ENCODE measurements at regions not wholly inside any gene's neighbourhood (a gene's known extent, or its start where the extent isn't known, plus 50 kb on each side); places are given as distances from the start of the nearest gene placed in this dataset.

DNA sequence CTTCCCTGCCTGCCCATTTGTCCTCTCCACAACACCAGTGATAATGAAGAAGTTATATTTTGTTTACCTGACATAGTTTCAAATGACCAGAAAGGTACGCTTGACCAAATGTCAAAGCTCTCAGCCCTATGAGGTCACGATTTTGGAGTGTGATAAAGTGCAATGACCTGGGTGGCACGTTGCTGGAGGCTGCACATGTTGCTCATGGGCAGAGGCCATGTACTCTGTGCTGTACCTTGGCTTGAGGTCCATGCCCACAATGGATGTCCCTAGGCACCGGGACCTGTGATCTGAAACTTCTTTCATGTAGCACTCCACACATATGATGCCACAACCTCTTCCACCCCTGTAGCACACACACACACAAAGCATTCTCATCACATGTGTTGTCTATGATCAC lies 164.0 kb upstream of the HEY2 start:
- Histone ChIP-seq H3K4me1 (ENCODE audit: control insufficient read depth in 2 of 2, insufficient read depth in 2 of 2, low read length in 2 of 2) (no peaks in the 10 kb centered on the region), H3K4me2 (replicated peaks; ENCODE audit: low read depth, low read length, poor library complexity, severe bottlenecking) (no peak overlapping the region), H3K79me2 (ENCODE audit: control insufficient read depth, insufficient read depth, low read length) (no peaks in the 10 kb centered on the region), H2AFZ (ENCODE audit: insufficient read depth, low read depth, low read length, poor library complexity, severe bottlenecking) (no peak overlapping the region), H3K27me3 (replicated peaks in 1 of 4; ENCODE audit: control extremely low read depth in 1 of 4, control insufficient read depth in 3 of 4, insufficient read depth in 4 of 4, low read length in 3 of 4) (no peaks in the 10 kb centered on the region), H3K36me3 (replicated peaks in 1 of 2; ENCODE audit: control extremely low read depth in 1 of 2, control insufficient read depth in 1 of 2, extremely low read depth in 1 of 2, insufficient read depth in 2 of 2, low read length in 1 of 2) (no peaks in the 10 kb centered on the region), H3K9ac (ENCODE audit: low read length) (no peak overlapping the region), H3K27ac (ENCODE audit: low read length in 2 of 2) (no peak overlapping the region), H4K20me1 (ENCODE audit: control insufficient read depth, insufficient read depth, low read length, poor library complexity, severe bottlenecking) (no peaks in the 10 kb centered on the region), H3K9me3 (ENCODE audit: control extremely low read depth in 1 of 3, control insufficient read depth in 2 of 3, insufficient read depth in 1 of 3, low read length in 2 of 3) (no peaks in the 10 kb centered on the region), H3K4me3 (ENCODE audit: control extremely low read depth in 1 of 5, extremely low read depth in 1 of 5, insufficient read depth in 1 of 5, low read depth in 2 of 5, low read length in 4 of 5) (no peak overlapping the region)
- WGBS (ENCODE audit: insufficient coverage): 89% methylated on average over 4 of the region's 4 CpGs
- H3K27me3 Mint-ChIP-seq: peaks cover 29% of the 10 kb centered on the region
- DNase-seq (no peak), ATAC-seq (ENCODE audit: low read depth) (no peak)
- ChIA-PET POLR2A (no interaction called here), CTCF (no interaction called here)
- TF ChIP-seq CTCF (IDR thresholded peaks at IDR 0.05): no peak
- TF ChIP-seq EZH2 (IDR thresholded peaks at IDR 0.05; ENCODE audit: borderline replicate concordance, insufficient read depth, low read depth, low read length, poor library complexity, severe bottlenecking): no peak
- intact Hi-C loops (cut with micrococcal nuclease): no loop called here
- no peaks in the 10 kb centered on the region for H3K9me3 Mint-ChIP-seq (ENCODE audit: insufficient read depth)
- H3K27ac Mint-ChIP-seq: no peak overlapping the region
- no peaks in the 10 kb centered on the region for H3K4me1 Mint-ChIP-seq
- H3K4me3 Mint-ChIP-seq: no peak overlapping the region

DNA sequence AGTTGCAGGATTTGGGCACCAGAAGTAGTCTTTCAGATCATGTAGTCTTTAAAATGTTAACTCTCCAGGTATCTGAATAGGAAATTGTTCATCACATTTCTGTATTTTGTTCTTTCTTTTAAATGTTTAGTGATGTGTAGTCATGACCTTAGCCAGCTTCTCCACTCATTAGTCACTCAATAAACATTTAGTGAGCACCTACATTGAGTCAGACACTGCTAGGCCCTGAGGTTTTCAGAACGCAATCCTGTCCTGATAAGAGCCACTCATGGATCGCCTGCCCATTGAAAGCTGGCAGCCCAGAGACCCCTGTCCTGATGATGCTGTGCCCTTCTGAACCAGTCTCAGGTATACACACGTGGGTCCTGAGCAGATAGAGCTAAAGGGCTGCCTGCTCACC lies 163.4 kb upstream of the HEY2 start:
- no peaks in the 10 kb centered on the region for H3K4me1 Mint-ChIP-seq
- Histone ChIP-seq H3K4me1 (ENCODE audit: control insufficient read depth in 2 of 2, insufficient read depth in 2 of 2, low read length in 2 of 2) (no peaks in the 10 kb centered on the region), H3K9ac (ENCODE audit: low read length) (no peak overlapping the region), H3K36me3 (replicated peaks in 1 of 2; ENCODE audit: control extremely low read depth in 1 of 2, control insufficient read depth in 1 of 2, extremely low read depth in 1 of 2, insufficient read depth in 2 of 2, low read length in 1 of 2) (no peaks in the 10 kb centered on the region), H2AFZ (ENCODE audit: insufficient read depth, low read depth, low read length, poor library complexity, severe bottlenecking) (no peak overlapping the region), H3K9me3 (ENCODE audit: control extremely low read depth in 1 of 3, control insufficient read depth in 2 of 3, insufficient read depth in 1 of 3, low read length in 2 of 3) (no peaks in the 10 kb centered on the region), H3K4me2 (replicated peaks; ENCODE audit: low read depth, low read length, poor library complexity, severe bottlenecking) (no peak overlapping the region), H3K27ac (ENCODE audit: low read length in 2 of 2) (no peak overlapping the region), H3K27me3 (replicated peaks in 1 of 4; ENCODE audit: control extremely low read depth in 1 of 4, control insufficient read depth in 3 of 4, insufficient read depth in 4 of 4, low read length in 3 of 4) (no peaks in the 10 kb centered on the region), H4K20me1 (ENCODE audit: control insufficient read depth, insufficient read depth, low read length, poor library complexity, severe bottlenecking) (no peaks in the 10 kb centered on the region), H3K4me3 (ENCODE audit: control extremely low read depth in 1 of 5, extremely low read depth in 1 of 5, insufficient read depth in 1 of 5, low read depth in 2 of 5, low read length in 4 of 5) (no peak overlapping the region), H3K79me2 (ENCODE audit: control insufficient read depth, insufficient read depth, low read length) (no peaks in the 10 kb centered on the region)
- H3K27ac Mint-ChIP-seq: no peak overlapping the region
- ChIA-PET POLR2A (no interaction called here), CTCF (no interaction called here)
- peaks cover 29% of the 10 kb centered on the region for H3K27me3 Mint-ChIP-seq
- 77% methylated on average over 3 of the region's 3 CpGs for WGBS (ENCODE audit: insufficient coverage)
- H3K4me3 Mint-ChIP-seq: no peak overlapping the region
- DNase-seq (no peak), ATAC-seq (ENCODE audit: low read depth) (no peak)
- no peaks in the 10 kb centered on the region for H3K9me3 Mint-ChIP-seq (ENCODE audit: insufficient read depth)
- no peak for TF ChIP-seq CTCF (IDR thresholded peaks at IDR 0.05)
- no peak for TF ChIP-seq EZH2 (IDR thresholded peaks at IDR 0.05; ENCODE audit: borderline replicate concordance, insufficient read depth, low read depth, low read length, poor library complexity, severe bottlenecking)
- intact Hi-C loops (cut with micrococcal nuclease): no loop called here
